ENCODE measurements at regions not wholly inside any gene's neighbourhood (a gene's known extent, or its start where the extent isn't known, plus 50 kb on each side); places are given as distances from the start of the nearest gene placed in this dataset.

- no peak for TF ChIP-seq ZBTB40 (IDR thresholded peaks at IDR 0.05; ENCODE audit: borderline replicate concordance)
- TF ChIP-seq TCF12 (IDR thresholded peaks at IDR 0.05; ENCODE audit: low read depth, low read length) = no peak
- no peak for TF ChIP-seq RAD21 (IDR thresholded peaks at IDR 0.05; ENCODE audit: insufficient read depth, low read depth, low read length)
- no peak for TF ChIP-seq IRF4 (IDR thresholded peaks at IDR 0.05; ENCODE audit: low read depth, low read length)
- TF ChIP-seq SKIL (IDR thresholded peaks at IDR 0.05; ENCODE audit: low read depth, poor library complexity, severe bottlenecking) = no peak
- no peak for TF ChIP-seq SRF (IDR thresholded peaks at IDR 0.05; ENCODE audit: low read depth in 2 of 2, low read length in 2 of 2)
- no peak for TF ChIP-seq SUZ12 (IDR thresholded peaks at IDR 0.05; ENCODE audit: unreplicated experiment)
- TF ChIP-seq MEF2B (IDR thresholded peaks at IDR 0.05; ENCODE audit: partially characterized antibody, poor library complexity, severe bottlenecking) = no peak
- TF ChIP-seq PML (IDR thresholded peaks at IDR 0.05; ENCODE audit: low read length) = no peak
- no peak for TF ChIP-seq IRF5 (IDR thresholded peaks at IDR 0.05; ENCODE audit: borderline replicate concordance)
These were observed 55.5 kb upstream of the ALKAL2 start (continued) for GRCh38 chr2:343355-343754.

All from GM12878 (cell line).